ENCODE measurements at regions not wholly inside any gene's neighbourhood (a gene's known extent, or its start where the extent isn't known, plus 50 kb on each side); places are given as distances from the start of the nearest gene placed in this dataset.

DNA sequence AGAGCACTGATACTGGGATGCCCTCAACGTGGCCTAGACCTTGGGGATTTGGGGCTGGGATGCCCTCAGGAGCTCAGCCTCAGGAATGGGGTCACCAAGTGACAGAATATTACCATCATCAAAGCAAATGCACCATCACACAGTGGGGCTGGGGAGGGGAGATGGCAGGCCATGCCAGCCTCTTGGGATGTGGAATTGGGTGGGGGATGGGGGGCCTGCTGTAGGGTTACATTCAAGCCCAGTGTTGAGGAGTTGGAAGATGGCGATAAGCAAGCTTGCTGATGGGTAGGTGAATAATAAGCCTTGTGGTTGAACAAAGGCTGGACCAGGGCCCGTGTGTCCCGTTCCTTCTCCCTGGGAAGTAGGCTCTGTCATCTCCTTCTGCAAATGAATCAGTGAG lies 69.1 kb upstream of the GPR12 start:
- no peak for DNase-seq (ENCODE audit: low spot score)

DNA sequence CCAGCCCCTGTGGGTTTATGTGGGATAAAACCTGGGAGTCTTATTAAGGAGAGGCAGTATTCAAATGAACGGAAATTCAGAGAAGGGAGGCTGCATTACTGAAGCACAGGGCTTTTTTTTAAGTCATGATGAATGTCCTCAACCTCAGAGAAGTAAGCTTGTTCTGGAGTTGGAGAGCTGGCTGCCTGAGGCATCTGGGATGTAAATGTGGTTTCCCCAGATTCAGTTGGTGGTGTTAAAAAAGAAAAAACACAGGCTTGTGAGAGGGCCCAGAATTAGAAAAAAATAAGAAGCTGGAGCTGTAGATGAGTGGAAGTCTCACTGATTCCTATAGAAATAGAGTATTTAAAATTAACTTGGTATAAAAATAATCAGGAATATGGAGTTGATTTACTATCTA lies 64.0 kb upstream of the GPR12 start:
- no peak for DNase-seq (ENCODE audit: low spot score)

DNA sequence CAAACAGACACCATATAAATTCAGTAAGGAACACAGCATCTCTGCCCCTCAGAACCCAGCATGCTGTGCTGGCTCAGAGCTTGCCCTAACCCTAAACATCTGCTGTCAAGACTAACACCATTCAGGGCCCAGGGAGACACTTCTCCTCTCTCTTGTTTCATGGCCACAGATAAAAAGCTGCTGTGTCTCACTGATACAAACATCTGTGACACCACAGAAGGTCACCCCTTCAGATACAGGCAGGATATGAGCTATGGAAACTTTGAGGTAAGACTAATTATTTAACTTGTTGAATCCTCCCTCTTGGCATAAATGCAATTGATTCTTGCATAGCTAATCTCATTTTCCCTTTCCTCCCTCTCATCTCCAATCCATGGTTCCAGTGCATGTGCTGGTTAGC lies 61.6 kb upstream of the GPR12 start:
- no peak for DNase-seq (ENCODE audit: low spot score)

DNA sequence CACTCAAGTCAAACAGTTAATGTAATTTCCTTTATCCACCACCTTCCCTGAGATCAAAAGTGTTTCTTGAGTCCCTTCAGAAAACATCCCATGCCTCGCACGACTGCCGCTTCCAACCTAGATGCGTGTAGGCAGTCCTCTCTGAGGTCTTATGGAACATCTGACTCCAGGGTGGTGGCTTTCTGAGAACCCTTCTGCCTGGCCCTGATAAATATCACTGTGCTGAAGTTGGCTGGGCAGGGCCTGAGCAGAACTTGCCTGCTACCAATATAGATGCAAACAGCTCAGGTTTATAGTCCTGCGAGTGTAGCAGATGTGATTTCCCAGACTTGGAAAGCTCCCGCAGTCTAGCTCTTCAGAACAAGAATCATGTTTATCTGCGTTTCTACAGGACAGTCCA lies 61.1 kb upstream of the GPR12 start:
- no peak for DNase-seq (ENCODE audit: low spot score)

DNA sequence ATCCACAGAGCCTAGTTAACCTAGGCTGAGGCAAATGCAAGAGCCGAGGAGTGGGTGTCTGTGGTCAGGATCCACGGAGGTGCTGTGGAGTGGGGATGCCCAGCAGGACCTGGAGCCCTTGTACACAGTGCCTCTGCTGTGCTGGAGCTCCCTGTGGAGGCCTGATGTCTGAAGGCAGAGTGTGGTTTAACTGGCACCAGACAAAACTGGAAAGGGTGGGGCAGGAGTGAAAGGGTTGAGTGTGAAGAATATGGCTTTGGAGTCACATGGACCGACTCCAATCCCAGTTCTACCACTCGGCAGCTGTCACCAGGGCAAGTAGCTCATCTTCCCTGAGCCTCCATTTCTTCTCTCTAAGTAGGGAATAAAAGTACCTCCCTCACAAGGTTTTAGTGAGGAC lies 60.3 kb upstream of the GPR12 start:
- no peak for DNase-seq (ENCODE audit: low spot score)

DNA sequence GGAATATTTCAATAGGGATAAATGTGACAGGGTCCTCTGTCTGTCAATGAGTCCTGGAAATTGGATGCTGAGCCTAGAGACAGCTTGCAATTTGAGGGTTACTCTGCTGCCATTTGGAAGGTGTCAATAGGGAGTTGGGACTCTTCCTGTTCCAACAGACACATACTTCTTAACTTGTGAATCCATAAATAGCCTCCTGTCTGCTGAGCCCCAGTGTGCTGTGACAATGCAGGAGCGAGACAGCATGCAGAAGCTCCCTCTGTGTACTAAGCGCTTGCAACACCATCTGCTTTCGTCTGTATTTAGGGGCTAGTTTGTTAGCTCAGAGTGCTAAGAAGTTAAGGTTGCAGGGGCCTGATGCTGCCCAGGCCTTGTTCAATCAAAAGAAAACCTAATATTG lies 58.5 kb upstream of the GPR12 start:
- DNase-seq (ENCODE audit: low spot score): no peak

DNA sequence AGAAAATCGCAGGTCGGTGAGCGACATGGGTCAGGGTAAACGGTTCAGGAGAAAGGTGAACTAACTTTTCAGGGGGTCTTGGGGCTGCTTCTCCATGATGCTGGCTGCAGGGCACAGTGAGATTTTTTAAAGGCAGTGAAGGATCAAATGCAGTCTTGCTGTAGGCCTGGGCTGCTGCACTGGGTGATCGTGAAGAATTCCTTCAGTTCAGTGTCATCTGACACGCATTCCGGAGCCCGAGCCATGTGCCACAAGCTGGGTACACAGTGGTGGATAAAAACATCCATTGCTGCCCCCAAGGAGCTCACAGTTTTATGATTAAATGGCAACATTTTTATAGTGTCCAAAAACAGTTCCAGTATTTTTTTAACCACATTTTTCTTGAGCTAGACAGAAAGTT lies 56.3 kb upstream of the GPR12 start:
- no peak for DNase-seq (ENCODE audit: low spot score)

DNA sequence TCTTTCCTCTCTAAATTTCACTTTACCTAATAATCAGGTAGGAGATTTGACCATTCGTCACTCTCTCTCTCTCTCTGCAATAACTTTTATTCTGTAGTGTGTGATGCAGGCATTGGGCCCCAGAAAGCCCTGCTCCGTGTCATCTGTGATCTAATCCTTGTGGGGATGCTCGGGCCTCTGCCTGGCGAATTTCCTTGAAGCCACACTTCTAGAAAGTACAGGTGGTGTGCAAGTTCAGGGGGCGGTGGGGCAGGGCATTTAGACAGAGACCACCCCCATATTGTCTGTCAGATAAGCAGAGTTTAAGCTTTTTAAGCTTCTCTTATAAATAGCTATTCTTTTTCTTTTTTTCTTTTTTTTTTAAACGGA lies 53.4 kb upstream of the GPR12 start:
- no peak for DNase-seq (ENCODE audit: low spot score)

DNA sequence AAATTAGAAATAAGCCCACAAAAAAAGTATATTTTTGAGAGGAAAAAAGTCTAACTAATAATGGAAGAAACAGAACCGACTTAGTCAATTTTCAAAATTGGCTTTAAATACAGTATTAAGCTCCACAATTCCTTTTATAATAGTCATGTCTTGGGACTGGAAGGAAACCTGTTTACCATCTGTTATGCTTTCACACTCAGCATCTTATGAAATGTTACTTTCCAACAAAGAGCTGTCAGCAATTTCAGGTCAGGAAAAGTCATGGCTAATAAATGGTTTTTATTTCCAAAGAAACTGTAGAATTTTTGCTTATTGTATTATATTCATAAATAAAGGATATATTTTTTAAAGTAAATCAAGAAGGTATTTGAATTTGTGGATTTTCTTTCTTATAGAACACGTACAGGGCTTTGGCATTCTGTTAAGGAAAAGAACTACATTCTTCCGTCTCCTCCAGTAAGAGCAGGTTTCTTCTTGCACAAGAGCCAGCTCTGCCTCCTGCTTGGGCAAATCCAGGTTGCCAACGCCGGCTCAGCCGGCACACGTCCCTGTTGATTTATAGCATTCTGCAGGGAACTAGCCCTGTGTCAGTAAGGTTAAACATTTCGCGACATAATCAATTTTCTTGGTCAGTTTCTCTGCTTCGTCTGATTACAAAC lies 52.9 kb upstream of the GPR12 start:
- DNase-seq (ENCODE audit: low spot score): no peak

DNA sequence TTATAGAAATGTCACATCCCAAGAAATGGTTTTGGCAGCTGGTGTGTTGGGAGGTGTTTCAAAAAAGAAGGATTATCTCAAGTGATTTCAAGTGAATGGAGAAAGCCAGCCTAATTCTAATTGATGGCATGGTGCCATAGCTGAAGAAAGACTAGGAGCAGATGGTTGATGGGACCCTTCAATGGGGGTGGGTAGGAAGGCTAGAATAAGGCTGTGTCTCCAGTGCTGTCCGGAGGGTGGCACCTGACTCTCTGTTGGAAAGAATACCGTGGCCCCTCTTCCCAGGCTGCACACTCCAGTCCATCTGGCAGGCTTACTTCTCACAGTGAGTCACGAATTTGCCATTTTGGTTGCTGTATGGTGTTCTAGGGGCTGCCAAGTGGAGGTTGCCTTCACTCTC lies 51.0 kb upstream of the GPR12 start:
- no peak for DNase-seq (ENCODE audit: low spot score)
